Nephron (organoid): ENCODE measurements at regions not wholly inside any gene's neighbourhood (a gene's known extent, or its start where the extent isn't known, plus 50 kb on each side); places are given as distances from the start of the nearest gene placed in this dataset.

Experiments
- H3K27ac Mint-ChIP-seq, 3 experiments: 2 replicates each; pipeline ENCODE4 v1.8.0; 2020; ENCODE audit warnings: mixed read lengths in 3 of 3, mild to moderate bottlenecking in 2 of 3, moderate library complexity in 1 of 3
- H3K27me3 Mint-ChIP-seq: 2 replicates; pipeline ENCODE4 v1.8.0; 2021; ENCODE audit warnings: low read depth, mild to moderate bottlenecking, moderate library complexity, mixed read lengths
- H3K36me3 Mint-ChIP-seq: 2 replicates; pipeline ENCODE4 v1.8.0; 2020; ENCODE audit warnings: low read depth, mixed read lengths
- H3K4me1 Mint-ChIP-seq: 2 replicates; pipeline ENCODE4 v1.8.0; 2020; ENCODE audit warnings: mixed read lengths
- H3K4me3 Mint-ChIP-seq, 3 experiments: 2 replicates each; pipeline ENCODE4 v1.8.0; 2020; ENCODE audit warnings: mild to moderate bottlenecking in 3 of 3, mixed read lengths in 3 of 3, moderate library complexity in 2 of 3
- H3K9me3 Mint-ChIP-seq: 2 replicates; pipeline ENCODE4 v1.8.0; 2020; ENCODE audit warnings: mixed read lengths
- CTCF ChIP-seq, 3 experiments: fragments of 200-600 bp; sonication (generic); IDR thresholded peaks; one replicate each; pipeline ENCODE4 v1.5.0; 2021; ENCODE audit warnings: antibody characterized with exemption in 3 of 3; ENCODE audit not compliant: unreplicated experiment in 3 of 3

GRCh38 chr5:56345352-56345751 is 112.2 kb upstream of the ANKRD55 start:
- H3K27ac Mint-ChIP-seq: peak overlapping the region in 2 of 3 experiments; percentile 62 to 72
- H3K27me3 Mint-ChIP-seq: no peaks in the 10 kb centered on the region
- peaks cover 18% of the 10 kb centered on the region for H3K4me1 Mint-ChIP-seq
- H3K36me3 Mint-ChIP-seq: no peaks in the 10 kb centered on the region
- no peak for TF ChIP-seq CTCF (IDR thresholded peaks at IDR 0.05; ENCODE audit: unreplicated experiment in 3 of 3)
- no peaks in the 10 kb centered on the region for H3K9me3 Mint-ChIP-seq
- no peak overlapping the region for H3K4me3 Mint-ChIP-seq

- Mint-ChIP-seq H3K4me1 (peaks cover 13% of the 10 kb centered on the region), H3K9me3 (peaks cover 3% of the 10 kb centered on the region), H3K27ac (peak overlapping the region; percentile 4 to 33 (median 17)), H3K4me3 (no peak overlapping the region), H3K36me3 (no peaks in the 10 kb centered on the region), H3K27me3 (no peaks in the 10 kb centered on the region)
- no peak for TF ChIP-seq CTCF (IDR thresholded peaks at IDR 0.05; ENCODE audit: unreplicated experiment in 3 of 3)
Observed at GRCh38 chr5:56344594-56344993, 111.5 kb upstream of the ANKRD55 start.

GRCh38 chr5:56343988-56344387 is 110.9 kb upstream of the ANKRD55 start:
- peaks cover 7% of the 10 kb centered on the region for H3K9me3 Mint-ChIP-seq
- H3K4me1 Mint-ChIP-seq: peaks cover 7% of the 10 kb centered on the region
- H3K36me3 Mint-ChIP-seq: no peaks in the 10 kb centered on the region
- no peak overlapping the region for H3K4me3 Mint-ChIP-seq
- H3K27ac Mint-ChIP-seq: peak overlapping the region; percentile 4 to 33 (median 17)
- no peaks in the 10 kb centered on the region for H3K27me3 Mint-ChIP-seq
- TF ChIP-seq CTCF (IDR thresholded peaks at IDR 0.05; ENCODE audit: unreplicated experiment in 3 of 3): no peak

- Mint-ChIP-seq H3K9me3 (peaks cover 10% of the 10 kb centered on the region), H3K27me3 (no peaks in the 10 kb centered on the region), H3K4me1 (peaks cover 7% of the 10 kb centered on the region), H3K36me3 (no peaks in the 10 kb centered on the region), H3K27ac (no peak overlapping the region), H3K4me3 (no peak overlapping the region)
- TF ChIP-seq CTCF (IDR thresholded peaks at IDR 0.05; ENCODE audit: unreplicated experiment in 3 of 3): no peak
Observed at GRCh38 chr5:56342616-56343015, 109.5 kb upstream of the ANKRD55 start.

GRCh38 chr5:56340196-56340980 is 107.3 kb upstream of the ANKRD55 start:
- Mint-ChIP-seq H3K4me1 (no peaks in the 10 kb centered on the region), H3K4me3 (no peak overlapping the region), H3K27ac (peak overlapping the region in 1 of 3 experiments; percentile 24), H3K27me3 (no peaks in the 10 kb centered on the region), H3K36me3 (peaks cover 9% of the 10 kb centered on the region), H3K9me3 (peaks cover 26% of the 10 kb centered on the region)
- no peak for TF ChIP-seq CTCF (IDR thresholded peaks at IDR 0.05; ENCODE audit: unreplicated experiment in 3 of 3)

GRCh38 chr5:56339732-56340131 is 106.6 kb upstream of the ANKRD55 start:
- TF ChIP-seq CTCF (IDR thresholded peaks at IDR 0.05; ENCODE audit: unreplicated experiment in 3 of 3): no peak
- no peaks in the 10 kb centered on the region for H3K27me3 Mint-ChIP-seq
- no peak overlapping the region for H3K4me3 Mint-ChIP-seq
- H3K9me3 Mint-ChIP-seq: peaks cover 30% of the 10 kb centered on the region
- H3K36me3 Mint-ChIP-seq: peaks cover 12% of the 10 kb centered on the region
- H3K27ac Mint-ChIP-seq: no peak overlapping the region
- no peaks in the 10 kb centered on the region for H3K4me1 Mint-ChIP-seq
